Panc1 (cell line): ENCODE measurements at regions not wholly inside any gene's neighbourhood (a gene's known extent, or its start where the extent isn't known, plus 50 kb on each side); places are given as distances from the start of the nearest gene placed in this dataset.

Experiments
- CTCF ChIP-seq: fragments of 450-650 bp; IDR thresholded peaks from 2 replicates; pipeline ENCODE4 v1.5.1; 2017; ENCODE audit warnings: mild to moderate bottlenecking
- POLR2AphosphoS5 ChIP-seq: IDR thresholded peaks from 2 replicates; pipeline ENCODE4 v1.6.1; 2012; ENCODE audit warnings: mild to moderate bottlenecking, low read depth, low read length, moderate library complexity
- REST ChIP-seq, 2 experiments: IDR thresholded peaks; 2 replicates each; pipeline ENCODE4 v1.6.1; 2011 to 2012; ENCODE audit warnings: low read depth in 2 of 2, control low read depth in 1 of 2, low read length in 1 of 2, mild to moderate bottlenecking in 1 of 2, moderate library complexity in 1 of 2; ENCODE audit not compliant: insufficient read depth in 1 of 2

- TF ChIP-seq CTCF (no peak), REST (IDR thresholded peaks at IDR 0.05; ENCODE audit: insufficient read depth in 1 of 2, low read depth in 2 of 2, low read length in 1 of 2) (no peak), POLR2AphosphoS5 (no peak)
Observed at GRCh38 chr12:25362646-25363045, 111.9 kb upstream of the KRAS start.
